ENCODE measurements at regions not wholly inside any gene's neighbourhood (a gene's known extent, or its start where the extent isn't known, plus 50 kb on each side); places are given as distances from the start of the nearest gene placed in this dataset.
"Not testable (repeated sequence)": the region's sequence is repeated elsewhere in the genome, so short reads cannot be mapped to it uniquely, and the experiment has no call there.

DNA sequence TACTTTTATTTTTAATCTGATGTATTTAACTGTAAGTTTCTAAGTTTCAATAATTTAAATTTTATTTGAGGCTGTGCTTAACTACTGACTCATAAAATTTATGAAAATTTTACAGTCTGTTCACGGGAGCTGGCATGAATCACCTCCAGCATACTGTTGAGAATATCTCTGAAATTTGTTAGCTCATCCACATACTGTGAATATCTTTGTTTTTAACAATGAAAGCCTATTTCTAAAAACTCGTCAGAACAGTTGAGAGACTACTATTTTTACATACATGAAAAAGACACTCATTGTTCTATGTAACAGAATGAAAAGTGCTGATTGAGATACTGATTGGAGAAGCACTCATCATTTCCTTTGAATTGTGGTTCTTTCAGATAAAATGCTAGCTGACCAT is 749.3 kb downstream of the TENT5A start:
- TF ChIP-seq, protein P1, sequence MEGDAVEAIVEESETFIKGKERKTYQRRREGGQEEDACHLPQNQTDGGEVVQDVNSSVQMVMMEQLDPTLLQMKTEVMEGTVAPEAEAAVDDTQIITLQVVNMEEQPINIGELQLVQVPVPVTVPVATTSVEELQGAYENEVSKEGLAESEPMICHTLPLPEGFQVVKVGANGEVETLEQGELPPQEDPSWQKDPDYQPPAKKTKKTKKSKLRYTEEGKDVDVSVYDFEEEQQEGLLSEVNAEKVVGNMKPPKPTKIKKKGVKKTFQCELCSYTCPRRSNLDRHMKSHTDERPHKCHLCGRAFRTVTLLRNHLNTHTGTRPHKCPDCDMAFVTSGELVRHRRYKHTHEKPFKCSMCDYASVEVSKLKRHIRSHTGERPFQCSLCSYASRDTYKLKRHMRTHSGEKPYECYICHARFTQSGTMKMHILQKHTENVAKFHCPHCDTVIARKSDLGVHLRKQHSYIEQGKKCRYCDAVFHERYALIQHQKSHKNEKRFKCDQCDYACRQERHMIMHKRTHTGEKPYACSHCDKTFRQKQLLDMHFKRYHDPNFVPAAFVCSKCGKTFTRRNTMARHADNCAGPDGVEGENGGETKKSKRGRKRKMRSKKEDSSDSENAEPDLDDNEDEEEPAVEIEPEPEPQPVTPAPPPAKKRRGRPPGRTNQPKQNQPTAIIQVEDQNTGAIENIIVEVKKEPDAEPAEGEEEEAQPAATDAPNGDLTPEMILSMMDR (IDR thresholded peaks at IDR 0.05; ENCODE audit: extremely low read depth, missing control alignments): no peak
- DNase-seq (ENCODE audit: low spot score): no peak

DNA sequence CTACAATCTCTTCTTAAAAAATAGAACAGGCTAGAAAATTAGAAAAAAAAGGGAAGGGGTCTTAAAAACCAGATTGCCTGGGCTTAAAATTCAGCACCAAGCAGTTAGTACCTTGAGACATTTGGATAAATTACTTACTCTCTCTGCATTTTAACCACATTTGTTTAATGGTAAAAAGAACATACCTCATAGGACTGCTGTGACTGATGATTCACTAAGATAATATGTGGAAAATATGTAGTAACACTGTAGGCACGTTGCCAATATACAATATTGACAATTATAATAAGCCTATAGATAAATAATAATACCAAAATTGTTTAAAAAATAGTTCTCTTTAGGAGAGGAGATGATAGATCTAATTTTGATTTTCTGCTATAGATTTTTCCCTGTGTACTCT is 750.4 kb downstream of the TENT5A start:
- DNase-seq (ENCODE audit: low spot score): no peak
- TF ChIP-seq, protein P1 (IDR thresholded peaks at IDR 0.05; ENCODE audit: extremely low read depth, missing control alignments): no peak

DNA sequence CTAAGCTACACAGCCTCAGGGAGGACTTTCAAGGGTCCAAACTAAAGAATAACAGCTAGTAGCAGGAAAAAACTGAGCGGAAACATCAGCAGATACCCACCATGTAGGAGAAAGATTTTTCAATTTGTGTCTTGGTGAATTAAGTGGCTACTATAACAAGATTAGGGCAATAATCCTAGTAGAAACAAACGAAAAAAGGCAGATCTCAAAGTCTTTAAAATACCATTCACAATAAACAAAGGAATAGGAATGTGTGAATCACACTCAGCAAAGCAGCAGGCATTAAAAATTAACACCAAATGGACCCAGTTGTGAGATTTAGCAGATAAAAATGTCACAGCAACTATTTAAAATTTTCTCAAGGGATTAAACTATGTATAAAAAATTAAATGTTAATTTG is 761.2 kb downstream of the TENT5A start:
- DNase-seq (ENCODE audit: low spot score): no peak
- TF ChIP-seq, protein P1 (IDR thresholded peaks at IDR 0.05; ENCODE audit: extremely low read depth, missing control alignments): no peak

DNA sequence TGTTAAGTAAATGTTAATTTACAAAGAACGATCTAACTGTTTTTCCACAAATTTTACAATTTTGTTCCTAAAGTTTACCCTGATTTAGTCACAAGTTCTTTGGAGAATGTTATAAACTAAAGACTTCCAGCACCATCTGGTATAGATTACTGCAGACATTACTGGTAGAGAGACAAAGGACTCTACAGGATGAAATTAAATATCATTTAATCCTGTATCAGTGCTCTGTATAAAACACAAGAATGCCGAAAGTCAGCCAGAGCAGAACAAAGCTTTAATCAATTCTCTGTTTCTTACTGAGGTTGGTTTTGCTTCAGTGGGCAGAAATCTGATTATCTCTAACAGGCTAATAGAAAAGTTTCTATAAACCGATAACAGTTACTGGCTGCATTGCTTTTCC is 763.6 kb downstream of the TENT5A start:
- DNase-seq (ENCODE audit: low spot score): no peak
- TF ChIP-seq, protein P1 (IDR thresholded peaks at IDR 0.05; ENCODE audit: extremely low read depth, missing control alignments): no peak

DNA sequence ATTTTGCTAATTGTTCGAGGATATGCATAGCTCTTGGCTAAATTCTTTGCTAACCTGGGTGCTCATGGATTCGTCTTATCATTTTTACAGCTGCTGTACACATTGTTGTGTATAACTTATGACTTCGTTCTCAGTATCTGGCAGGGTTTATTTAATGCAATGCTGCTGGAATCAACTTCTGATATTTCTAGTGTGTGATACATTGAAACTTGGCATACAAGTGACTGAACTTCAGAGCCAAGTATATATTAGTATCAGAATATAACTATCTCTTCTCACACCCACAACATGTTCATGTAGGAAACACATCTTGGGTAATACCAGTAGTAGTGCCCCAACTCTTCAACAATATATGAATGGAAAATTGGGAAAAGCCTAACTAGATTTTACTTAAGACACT is 764.2 kb downstream of the TENT5A start:
- TF ChIP-seq, protein P1 (IDR thresholded peaks at IDR 0.05; ENCODE audit: extremely low read depth, missing control alignments): no peak
- DNase-seq (ENCODE audit: low spot score): no peak

DNA sequence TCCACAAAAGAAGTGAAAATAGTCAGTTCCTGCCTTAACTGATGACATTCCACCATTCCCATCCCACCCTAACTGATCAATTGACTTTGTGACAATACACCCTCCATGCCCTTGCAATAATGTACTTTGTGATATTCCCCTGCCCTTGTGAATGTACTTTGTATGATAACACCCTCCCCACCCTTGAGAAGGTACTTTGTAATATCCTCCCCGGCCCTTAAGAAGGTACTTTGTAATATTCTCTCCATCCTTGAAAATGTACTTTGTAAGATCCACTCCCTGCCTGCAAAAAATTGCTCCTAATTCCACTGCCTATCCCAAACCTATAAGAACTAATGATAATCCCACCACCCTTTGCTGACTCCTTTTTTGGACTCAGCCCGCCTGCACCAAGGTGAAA is 771.3 kb downstream of the TENT5A start:
- not testable (repeated sequence) for DNase-seq (ENCODE audit: low spot score)

DNA sequence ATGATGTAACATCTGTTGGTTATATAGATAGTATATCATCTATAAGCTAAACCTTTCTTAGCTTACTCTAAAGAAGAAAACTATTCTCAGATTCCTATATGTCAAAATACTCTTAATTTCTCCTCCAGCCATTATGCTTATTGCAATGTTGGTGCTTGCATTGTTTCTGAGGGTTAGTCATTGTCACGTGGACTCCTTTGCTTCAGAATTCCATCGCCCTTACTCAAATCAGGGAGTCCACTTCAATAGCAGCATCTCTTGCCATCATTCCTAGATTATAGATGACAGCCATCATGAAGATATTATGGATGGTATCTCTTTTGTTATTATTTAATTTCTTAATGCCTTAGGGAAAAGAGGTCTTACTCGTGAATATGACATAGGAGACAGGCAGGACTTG is 776.1 kb downstream of the TENT5A start:
- TF ChIP-seq, protein P1 (IDR thresholded peaks at IDR 0.05; ENCODE audit: extremely low read depth, missing control alignments): no peak
- DNase-seq (ENCODE audit: low spot score): no peak

DNA sequence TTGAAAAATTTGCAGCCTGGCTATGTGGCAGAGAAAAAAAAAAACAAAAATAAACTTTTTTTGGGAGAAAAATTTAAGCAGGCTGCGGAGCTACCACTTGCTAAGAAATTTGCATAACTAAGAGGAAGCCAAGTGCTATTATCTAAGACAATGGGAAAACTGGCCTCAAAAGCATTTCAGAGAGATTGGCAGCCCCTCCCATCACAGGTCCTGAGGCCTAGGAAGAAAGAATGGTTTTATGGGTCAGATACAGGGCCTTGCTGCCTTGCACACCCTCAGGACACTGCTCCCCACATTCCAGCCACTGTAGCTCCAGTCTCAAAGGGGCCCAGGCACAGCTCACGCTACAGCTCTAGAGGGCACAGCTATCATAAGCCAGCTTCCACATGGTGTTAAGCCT is 777.9 kb downstream of the TENT5A start:
- DNase-seq (ENCODE audit: low spot score): no peak
- TF ChIP-seq, protein P1 (IDR thresholded peaks at IDR 0.05; ENCODE audit: extremely low read depth, missing control alignments): no peak

Measured in GM20000 (cell line).